SK-N-SH treated with all-trans-retinoic acid at 6 μM for 48 hours (cell line): ENCODE measurements at regions not wholly inside any gene's neighbourhood (a gene's known extent, or its start where the extent isn't known, plus 50 kb on each side); places are given as distances from the start of the nearest gene placed in this dataset.

Source experiments
- ARNTL ChIP-seq: fragments of 450-650 bp; formaldehyde crosslinking; IDR thresholded peaks from 2 replicates; pipeline ENCODE4 v1.5.0; 2020; ENCODE audit warnings: low read depth, mild to moderate bottlenecking, moderate library complexity, borderline replicate concordance
- ESRRG ChIP-seq: fragments of 250-450 bp; sonication (Bioruptor Pico); IDR thresholded peaks from 2 replicates; pipeline ENCODE4 v1.6.1; 2021; ENCODE audit warnings: mild to moderate bottlenecking
- ISL1 ChIP-seq: fragments of 250-450 bp; sonication (Bioruptor Pico); IDR thresholded peaks from 2 replicates; pipeline ENCODE4 v2.1.2; 2022; ENCODE audit warnings: mild to moderate bottlenecking, moderate library complexity

DNA sequence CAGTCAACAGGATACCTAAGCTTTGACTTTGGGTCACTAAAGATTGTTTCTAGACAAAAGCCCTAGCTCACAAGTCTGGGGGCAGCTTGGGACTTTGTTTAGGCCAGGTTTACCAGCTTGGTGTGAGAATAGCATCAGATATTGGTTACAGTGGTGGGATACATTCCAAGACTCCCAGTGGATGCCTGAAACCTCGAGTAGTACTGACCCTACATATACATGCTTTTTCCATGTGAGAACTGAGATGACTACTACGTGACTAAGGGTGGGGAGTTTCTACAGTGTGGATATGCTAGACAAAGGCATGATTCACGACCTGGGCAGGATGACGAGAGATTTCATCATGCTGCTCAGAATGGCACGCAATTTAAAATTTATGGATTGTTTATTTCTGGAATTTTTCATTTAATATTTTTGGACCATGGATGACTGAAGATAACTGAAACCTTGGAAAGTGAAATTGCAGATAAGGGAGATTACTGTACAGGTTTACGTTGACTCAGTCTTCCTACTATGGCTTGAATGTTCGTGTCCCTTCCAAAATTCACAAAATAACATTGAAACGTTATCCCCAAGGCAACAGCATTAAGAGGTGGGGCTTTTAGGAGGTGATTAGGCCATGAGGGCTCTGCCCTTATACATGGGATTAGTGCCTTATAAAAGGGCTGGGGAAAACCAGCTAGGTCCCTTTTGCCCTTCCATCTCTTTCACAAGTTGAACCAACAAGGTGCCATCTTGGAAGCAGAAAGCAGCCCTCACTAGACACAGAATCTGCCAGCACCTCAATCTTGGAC is 50.2 kb upstream of the CTAGE1 start:
- TF ChIP-seq ARNTL (no peak), ESRRG (CRISPR knock-in tag) (no peak), ISL1 (no peak)
